Stimulated activated CD4-positive, alpha-beta T cell treated with anti-CD3 and anti-CD28 coated beads, Interleukin-4, amount 100 ng/mL, for 4 hours (primary cell): ENCODE measurements at regions not wholly inside any gene's neighbourhood (a gene's known extent, or its start where the extent isn't known, plus 50 kb on each side); places are given as distances from the start of the nearest gene placed in this dataset.

Experiments
- DNase-seq, 2 experiments: peaks; one replicate each; pipeline ENCODE4 v3.0.0-alpha.2; 2020

DNA sequence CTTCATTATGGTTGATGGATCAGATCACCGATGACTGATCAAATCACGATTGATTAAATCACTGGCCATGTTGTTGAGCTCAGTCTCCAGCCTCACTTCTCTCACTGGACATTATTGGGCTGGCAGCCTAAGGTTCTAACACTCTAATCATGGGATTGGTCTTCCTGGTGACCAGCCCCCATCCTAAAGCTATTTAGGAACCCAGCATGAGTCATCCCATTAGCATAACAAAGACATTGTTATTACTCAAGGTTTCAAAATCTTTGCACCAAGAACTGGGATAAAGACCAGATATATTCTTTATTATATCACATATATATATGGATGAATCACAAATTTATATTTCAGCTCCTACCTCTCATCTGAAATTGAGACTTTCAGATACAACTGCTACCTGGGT, 272.1 kb upstream of the IL12B start:
- no peak for DNase-seq

GRCh38 chr5:159605585-159605984, 275.3 kb upstream of the IL12B start:
- no peak for DNase-seq

DNA sequence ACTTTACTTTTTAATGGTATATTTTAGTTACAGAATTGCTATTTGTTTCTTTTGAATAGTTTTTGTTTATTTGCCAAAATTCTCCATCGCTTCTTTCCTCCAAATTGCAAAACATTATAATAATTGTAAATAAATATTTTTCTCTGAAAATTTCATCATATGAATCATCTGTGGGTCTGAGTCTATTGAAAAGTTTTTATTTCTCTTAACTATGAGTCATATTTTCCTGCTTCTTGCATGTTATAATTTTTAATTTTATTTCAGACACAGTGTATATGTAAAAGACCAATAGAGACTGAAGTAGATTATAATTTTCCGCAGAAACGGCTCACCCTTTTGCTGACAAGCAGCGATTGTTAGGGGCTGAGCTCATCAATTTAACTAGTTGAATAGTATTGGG, 279.1 kb upstream of the IL12B start:
- DNase-seq, result no peak

DNA sequence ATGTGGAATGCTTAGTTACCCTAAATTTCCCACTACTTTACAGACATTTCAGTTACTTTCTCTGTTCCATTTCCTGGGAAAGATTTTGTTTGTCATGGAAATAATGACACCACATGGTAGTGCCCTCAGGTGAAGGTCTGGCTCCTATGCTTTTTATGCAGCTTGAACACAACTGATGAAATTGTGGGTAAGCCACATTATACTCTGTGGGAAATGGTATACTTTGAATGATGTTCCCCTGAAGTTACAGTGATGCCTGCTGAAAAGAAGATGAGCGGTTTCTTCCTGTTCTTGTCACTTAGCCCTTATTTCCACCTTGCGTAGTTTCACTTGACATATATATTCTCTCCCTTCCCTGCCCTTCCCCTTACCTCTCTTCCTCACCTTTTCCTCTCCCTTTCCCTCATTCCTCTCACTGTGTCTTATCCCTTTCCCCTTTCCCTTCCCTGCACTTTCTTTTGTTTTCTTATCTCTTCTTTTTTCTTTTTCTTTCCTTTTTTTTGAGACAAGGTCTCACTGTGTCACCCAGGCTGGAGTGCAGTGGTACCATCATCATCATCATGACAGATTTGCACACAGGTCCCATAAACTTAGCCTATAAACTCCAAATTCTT, 280.8 kb upstream of the IL12B start:
- DNase-seq, result no peak

DNA sequence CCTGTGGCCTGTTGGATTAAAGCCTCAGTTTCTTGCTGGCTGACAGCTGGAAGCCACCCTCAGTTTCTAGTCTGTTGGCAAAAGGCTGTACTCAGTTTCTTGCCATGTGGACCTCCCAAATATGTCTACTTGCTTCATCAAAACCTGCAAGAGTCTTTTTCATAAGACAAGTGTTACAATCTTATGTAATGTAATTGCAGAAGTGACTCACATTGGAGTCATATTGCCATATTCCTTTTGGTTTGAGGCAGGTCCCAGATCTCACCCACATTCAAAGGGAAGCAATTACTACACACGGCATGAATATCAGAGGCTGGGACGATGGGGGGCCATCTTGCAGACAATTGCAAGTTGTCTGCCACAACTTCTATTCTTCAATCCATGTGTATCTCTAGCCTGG, 286.7 kb upstream of the IL12B start:
- no peak for DNase-seq

- DNase-seq, result no peak
These were observed 289.5 kb upstream of the IL12B start for GRCh38 chr5:159619826-159620225.

DNA sequence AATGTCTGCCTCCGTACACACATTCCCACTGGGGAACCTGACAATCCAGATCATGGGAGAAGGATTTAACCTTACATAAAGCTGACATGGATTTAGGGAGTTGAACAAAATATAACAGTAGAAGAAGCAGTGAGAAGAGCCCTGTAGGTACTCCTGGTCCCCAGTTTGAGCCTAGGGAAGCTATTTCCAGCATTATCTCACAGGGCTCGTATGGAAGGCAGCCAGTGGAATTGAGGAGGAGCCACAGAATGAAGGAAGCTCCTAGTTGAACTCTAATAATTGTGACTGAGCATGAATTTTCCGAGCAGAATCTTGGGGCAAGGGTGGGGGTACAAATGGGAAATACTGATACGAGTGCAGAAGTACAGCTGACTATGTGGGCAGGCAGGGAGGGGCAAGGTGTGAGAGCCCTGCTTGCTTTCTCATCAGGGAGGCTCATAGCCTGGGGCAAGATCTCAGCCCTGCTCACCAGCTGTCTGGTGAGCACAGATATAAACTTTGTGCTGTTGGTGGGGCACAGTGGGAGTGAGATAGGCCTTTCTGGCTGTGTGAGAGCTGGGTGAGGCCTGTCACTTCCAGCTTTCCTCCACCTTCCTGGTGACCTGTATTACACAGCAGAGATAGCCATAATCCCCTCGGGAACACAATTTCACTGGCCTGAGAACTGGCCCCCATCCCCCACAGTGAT, 290.7 kb upstream of the IL12B start:
- DNase-seq, result no peak

- no peak for DNase-seq
These were observed 287.6 kb upstream of the ADRA1B start for GRCh38 chr5:159628703-159629102.

DNA sequence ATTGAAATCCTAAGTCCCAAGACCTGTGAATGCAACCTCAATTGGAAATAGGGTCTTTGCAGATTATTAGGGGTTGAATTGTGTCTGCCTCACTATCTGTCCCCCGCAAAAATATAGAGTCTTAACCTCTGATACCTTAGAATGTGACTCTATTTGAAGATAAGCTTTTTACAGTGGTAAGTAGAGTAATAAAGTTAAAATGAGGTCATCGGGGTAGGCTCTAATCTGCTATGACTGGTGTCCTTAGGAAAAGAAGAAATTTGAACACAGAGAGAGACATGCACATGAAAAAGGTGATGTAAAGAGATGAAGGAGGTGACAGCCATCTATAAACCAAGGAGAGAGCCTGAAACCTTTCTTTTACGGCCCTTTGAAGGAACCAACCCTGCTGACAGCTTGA, 287.1 kb upstream of the ADRA1B start:
- DNase-seq, result no peak

- DNase-seq, result no peak
These were observed 285.7 kb upstream of the ADRA1B start for GRCh38 chr5:159630545-159630944.

GRCh38 chr5:159631001-159631400, 285.3 kb upstream of the ADRA1B start:
- DNase-seq, result no peak

GRCh38 chr5:159632866-159633265, 283.4 kb upstream of the ADRA1B start:
- no peak for DNase-seq

DNA sequence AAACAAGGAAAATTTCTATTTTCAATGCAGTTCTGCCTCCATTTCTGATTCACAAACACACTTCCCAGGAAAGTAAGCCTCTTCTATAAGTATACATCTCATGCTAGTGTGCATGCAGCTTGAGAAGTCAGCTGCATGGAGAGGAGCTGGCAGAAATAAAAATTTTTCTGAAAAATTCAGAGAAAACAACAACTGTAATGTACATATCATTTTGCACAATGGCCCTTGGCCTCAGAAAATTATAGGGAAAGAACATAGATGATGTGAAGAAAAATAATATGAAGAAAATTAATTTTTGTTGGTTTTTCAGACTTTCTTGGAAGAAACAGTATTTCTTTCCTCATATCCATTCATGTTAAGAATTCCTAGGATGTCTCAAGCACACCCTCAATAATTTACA, 277.8 kb upstream of the ADRA1B start:
- DNase-seq, result no peak

- DNase-seq, result no peak
These were observed 277.2 kb upstream of the ADRA1B start for GRCh38 chr5:159638954-159639559.

GRCh38 chr5:159639590-159639989, 276.7 kb upstream of the ADRA1B start:
- DNase-seq, result no peak

- DNase-seq, result no peak
These were observed 275.8 kb upstream of the ADRA1B start for GRCh38 chr5:159640446-159640845.

- no peak for DNase-seq
These were observed 275.4 kb upstream of the ADRA1B start for GRCh38 chr5:159640921-159641320.

DNA sequence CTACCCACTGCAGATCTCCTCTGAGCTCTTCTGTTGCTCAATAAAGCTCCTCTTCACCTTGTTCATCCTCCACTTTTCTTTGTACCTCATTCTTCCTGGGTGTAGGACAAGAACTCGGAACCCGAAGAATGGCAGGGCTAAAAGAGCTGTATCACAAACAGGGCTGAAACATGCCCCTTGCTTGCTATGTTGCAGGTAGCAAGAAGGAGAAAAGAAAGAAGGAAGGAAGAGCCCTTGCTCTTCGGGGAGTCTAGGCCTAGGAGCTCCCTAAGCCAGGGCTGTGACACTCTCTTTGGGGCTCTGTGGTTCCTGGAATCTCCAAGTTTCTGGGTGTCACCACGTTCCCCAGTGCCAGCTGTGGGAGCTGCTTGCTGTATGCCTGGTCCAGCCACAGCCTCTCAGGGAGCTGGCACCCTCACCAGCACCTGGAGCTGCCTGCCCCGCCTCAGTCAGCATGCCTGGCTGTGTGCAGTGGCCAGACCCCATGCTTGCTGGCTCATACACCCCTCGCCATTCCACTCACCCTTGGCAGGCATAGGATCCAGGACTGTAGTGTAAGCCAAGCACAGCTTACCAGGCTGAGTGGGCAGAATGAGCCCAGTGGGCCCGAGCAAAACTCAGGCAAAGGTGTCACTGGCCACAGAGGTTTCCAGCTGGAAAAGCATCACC, 274.8 kb upstream of the ADRA1B start:
- no peak for DNase-seq

DNA sequence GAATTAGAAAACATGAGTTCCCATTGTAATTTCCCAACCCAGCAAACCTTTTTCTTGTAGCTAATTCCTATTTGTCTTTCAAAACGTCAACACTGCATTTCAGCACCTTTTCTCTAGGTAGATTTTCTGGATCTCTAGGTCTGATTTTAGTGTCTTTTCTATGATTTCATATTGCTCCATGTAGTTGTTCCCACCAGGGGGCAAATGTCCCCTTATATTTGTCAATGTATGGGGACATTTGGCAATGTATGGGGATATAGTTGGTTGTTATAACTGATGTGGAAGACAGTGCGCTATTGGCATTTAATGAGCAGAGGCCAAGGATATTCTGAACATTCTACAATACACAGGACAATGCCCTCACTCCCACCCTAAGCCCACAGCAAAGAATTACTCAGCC, 273.9 kb upstream of the ADRA1B start:
- no peak for DNase-seq

DNA sequence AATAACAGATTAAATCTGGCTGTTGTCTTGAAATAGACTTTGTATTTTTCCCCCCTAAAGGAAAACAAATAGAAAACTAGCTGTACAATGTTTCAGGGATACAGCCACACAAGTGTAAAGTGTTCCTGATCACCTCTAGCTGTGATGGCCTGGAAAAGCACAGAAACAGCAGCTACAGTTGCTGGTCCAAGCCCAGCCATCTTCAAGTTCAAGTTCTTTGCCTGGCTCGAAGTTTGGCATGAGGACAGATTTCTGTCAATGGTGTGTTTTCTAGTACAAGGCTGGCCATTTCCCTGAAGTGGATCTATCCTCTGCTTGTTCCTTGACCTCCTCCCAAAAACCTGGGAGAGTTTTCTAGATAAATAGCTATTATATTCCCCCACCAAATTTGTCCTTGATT, 272.2 kb upstream of the ADRA1B start:
- DNase-seq, result no peak

DNA sequence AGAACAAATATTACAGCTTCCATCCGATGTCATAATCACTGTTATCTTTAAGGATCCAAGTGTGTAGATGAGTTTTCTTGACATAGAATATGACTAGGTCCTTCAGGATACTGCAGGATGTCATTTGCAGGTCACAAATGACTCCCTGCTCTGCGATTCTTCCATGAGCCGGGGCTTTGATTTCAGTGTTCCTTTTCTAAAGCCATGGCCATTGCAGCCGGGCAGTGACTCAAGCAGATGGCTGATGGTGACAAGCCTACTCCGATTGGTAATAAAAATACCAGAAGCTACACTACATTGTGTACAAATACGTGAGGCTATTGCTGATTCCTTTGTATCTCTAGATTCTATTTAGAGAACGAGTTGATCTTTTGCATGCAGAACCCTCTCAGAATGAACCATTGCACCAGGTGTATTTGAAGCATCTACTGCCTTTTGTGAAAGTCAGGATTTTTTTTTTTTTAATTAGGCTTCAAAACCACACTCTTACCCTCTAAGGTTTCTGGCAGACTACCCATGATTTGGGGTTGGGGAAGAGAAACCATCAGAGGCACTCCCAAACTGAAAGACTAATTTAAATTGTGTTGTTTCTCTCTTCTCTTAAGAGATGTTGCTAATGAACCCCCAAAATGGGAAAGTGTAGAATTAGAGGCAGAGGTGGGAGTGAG, 271.0 kb upstream of the ADRA1B start:
- no peak for DNase-seq

- no peak for DNase-seq
These were observed 265.5 kb upstream of the ADRA1B start for GRCh38 chr5:159650803-159651202.

DNA sequence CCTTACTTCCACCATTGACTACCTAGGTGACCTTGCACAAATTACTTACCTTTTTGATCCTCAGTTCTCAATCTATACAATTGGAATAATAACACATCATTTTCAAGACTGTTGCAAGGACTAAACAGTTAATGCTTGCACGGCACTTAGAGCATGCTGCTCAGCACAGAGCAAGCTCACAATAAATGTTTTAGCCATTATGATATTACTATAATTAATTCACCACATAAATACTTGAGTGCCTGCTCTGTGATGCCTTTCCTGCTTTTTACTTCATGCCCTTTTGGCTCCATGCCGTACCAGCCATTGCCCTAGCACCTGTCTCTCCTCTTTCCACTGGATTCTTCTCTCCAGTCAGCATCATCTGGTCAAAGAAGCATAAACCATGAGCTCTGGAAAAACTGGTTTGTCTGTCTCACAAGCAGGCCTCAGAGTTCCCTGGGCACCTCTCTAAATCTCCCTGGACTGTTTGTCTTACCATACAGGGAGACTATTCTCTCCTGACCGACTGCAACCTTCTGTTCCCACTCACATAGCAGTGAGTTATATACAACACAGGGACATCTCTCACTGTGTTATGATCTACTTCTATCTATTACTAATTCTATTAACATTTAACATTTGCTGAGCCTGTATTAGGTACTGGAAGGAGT, 260.4 kb upstream of the ADRA1B start:
- no peak for DNase-seq
